ENCODE measurements at regions not wholly inside any gene's neighbourhood (a gene's known extent, or its start where the extent isn't known, plus 50 kb on each side); places are given as distances from the start of the nearest gene placed in this dataset.

DNA sequence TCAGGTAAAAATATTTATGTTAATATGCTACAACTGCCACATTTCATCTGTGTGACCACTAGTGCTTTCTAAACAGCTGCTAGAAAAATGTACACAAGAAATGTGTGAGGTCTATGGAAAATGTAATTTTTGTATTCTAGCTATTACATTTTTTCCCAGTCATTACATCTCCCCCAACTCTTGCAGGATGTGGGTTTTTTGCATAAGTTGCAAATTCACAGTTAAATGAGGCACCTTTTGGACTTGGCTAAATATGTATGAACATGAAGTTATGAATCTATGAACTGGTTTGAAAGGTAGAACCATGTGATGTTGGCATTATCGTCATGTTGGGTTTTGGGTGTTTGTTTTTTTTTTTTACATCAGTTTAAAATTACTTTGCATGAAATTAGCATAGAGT is 590.4 kb upstream of the WWC1 start:
- DNase-seq (ENCODE audit: low read depth): no peak
- H3K4me3 ChIP-seq (ENCODE audit: control insufficient read depth, low read depth, low read length): no peak overlapping the region
- TF ChIP-seq, protein P1, sequence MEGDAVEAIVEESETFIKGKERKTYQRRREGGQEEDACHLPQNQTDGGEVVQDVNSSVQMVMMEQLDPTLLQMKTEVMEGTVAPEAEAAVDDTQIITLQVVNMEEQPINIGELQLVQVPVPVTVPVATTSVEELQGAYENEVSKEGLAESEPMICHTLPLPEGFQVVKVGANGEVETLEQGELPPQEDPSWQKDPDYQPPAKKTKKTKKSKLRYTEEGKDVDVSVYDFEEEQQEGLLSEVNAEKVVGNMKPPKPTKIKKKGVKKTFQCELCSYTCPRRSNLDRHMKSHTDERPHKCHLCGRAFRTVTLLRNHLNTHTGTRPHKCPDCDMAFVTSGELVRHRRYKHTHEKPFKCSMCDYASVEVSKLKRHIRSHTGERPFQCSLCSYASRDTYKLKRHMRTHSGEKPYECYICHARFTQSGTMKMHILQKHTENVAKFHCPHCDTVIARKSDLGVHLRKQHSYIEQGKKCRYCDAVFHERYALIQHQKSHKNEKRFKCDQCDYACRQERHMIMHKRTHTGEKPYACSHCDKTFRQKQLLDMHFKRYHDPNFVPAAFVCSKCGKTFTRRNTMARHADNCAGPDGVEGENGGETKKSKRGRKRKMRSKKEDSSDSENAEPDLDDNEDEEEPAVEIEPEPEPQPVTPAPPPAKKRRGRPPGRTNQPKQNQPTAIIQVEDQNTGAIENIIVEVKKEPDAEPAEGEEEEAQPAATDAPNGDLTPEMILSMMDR (conservative IDR thresholded peaks at IDR 0.05; ENCODE audit: control insufficient read depth, insufficient read depth, low read depth, low read length): no peak

DNA sequence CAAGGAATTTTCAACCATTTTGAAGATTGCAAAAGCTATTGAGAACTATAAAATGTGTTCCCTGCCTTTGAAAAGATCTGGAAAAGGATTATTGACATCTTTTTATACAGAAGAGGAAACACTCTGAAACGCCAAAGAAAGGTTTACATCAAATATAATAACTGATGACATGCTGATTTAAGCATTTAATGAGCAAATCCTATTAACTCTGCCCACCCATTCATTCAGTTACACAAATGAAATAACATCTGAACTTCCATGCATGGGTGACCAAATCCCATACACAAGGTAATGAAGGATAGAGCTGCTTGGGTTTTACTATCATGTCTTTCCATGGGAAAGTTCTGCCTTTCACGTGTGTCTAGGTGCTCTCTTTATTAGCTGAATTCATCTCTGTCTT is 589.4 kb upstream of the WWC1 start:
- H3K4me3 ChIP-seq (ENCODE audit: control insufficient read depth, low read depth, low read length): no peak overlapping the region
- TF ChIP-seq, protein P1 (conservative IDR thresholded peaks at IDR 0.05; ENCODE audit: control insufficient read depth, insufficient read depth, low read depth, low read length): no peak
- DNase-seq (ENCODE audit: low read depth): no peak

DNA sequence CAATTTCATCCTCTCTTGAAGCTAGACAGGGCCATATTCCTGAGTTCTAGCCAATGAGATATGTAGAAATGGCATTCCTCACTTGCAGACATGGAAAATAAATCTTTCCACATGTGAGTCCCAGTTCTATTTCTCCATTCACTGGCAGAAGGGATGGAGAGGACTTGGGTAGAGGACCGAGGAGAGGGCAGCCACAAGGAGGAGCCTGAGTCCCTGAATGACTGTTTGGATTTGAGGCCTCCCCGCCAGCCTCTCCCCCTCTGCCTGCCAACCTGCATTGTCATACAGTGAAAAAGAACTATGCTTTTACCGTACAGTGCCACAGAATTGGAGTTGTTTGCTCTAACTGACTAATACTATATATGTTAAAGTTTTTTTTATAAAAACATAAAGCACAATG is 583.0 kb upstream of the WWC1 start:
- H3K4me3 ChIP-seq (ENCODE audit: control insufficient read depth, low read depth, low read length): no peak overlapping the region
- DNase-seq (ENCODE audit: low read depth): no peak
- TF ChIP-seq, protein P1 (conservative IDR thresholded peaks at IDR 0.05; ENCODE audit: control insufficient read depth, insufficient read depth, low read depth, low read length): no peak

DNA sequence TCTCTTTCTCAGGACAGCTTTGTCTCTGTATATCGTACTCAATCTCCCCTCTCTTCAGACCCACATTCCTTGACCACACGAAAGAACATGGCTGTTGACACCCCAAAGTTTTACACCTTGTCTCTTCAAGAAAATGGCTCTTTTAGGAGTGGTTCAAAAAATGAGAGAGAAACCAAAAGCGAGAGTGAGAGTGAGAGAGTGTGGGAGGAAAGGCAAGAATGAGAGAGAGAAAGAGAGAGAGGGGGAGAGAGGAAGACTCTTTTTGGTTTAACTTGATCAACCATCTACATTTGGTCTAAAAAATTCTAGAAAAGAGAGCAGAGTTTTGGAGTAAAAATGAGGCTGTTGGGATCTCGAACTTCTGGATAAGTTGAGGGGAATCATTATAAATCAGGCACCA is 581.8 kb upstream of the WWC1 start:
- no peak overlapping the region for H3K4me3 ChIP-seq (ENCODE audit: control insufficient read depth, low read depth, low read length)
- TF ChIP-seq, protein P1 (conservative IDR thresholded peaks at IDR 0.05; ENCODE audit: control insufficient read depth, insufficient read depth, low read depth, low read length): no peak
- DNase-seq (ENCODE audit: low read depth): no peak

DNA sequence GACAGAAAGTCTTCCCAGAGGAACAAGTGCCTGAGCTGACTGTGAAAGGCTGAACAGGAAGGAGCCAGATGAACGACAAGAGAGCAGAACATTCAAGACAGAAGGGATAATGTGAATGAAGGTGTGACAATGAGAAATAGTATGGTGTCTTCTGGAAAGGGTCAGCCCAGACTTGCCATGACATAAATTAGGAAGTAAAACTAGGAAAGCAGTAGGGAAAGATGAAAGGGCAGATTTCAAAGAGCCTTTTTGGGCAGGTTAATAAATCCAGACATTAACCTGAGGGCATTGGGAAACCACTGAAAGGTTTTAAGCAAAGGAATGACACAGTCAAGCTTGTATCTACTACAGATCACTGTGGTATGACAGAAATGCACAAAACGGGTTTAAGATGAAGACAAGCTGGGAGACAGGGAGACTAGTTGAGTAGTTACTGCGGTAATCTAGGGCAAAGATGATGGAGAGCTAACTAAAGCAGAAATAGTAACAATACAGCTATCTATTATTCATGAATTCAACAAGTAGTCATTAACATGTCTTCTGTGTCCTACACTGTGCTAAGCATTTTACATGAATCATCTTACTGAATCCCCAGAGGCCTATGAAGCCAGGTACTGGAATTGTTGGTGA is 580.9 kb upstream of the WWC1 start:
- H3K4me3 ChIP-seq (ENCODE audit: control insufficient read depth, low read depth, low read length): no peak overlapping the region
- TF ChIP-seq, protein P1 (conservative IDR thresholded peaks at IDR 0.05; ENCODE audit: control insufficient read depth, insufficient read depth, low read depth, low read length): no peak
- peak; percentile 28 for DNase-seq (ENCODE audit: low read depth)

DNA sequence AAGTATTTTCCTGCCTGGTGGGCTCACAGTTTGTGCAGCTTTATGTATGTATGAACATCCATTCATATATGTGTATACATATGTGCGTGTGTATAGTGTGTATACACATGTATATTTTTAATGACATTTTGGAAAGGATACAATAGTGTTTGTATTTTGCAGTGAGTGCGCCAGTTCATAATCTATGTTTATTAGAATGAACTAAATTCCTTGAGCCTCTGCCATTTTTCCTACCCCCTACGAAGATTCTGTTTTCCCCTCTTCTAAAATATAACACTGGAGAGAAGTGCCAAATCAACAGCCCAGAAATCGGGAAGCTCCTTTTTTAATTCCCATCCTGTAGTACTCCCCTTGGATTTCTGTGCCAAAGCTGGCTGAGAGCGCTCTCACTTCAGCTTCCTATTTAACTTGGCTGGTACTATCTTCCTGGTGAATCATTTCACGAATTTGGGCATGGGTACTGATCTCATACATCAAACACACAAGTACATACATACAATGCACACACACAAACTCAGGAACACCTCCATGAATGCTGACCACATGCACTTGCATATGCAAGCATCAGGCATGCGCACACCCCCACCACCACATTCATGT is 578.4 kb upstream of the WWC1 start:
- DNase-seq (ENCODE audit: low read depth): no peak
- no peak overlapping the region for H3K4me3 ChIP-seq (ENCODE audit: control insufficient read depth, low read depth, low read length)
- TF ChIP-seq, protein P1 (conservative IDR thresholded peaks at IDR 0.05; ENCODE audit: control insufficient read depth, insufficient read depth, low read depth, low read length): no peak
